T-cell (primary cell): ENCODE measurements at regions not wholly inside any gene's neighbourhood (a gene's known extent, or its start where the extent isn't known, plus 50 kb on each side); places are given as distances from the start of the nearest gene placed in this dataset.
"Not testable (repeated sequence)": the region's sequence is repeated elsewhere in the genome, so short reads cannot be mapped to it uniquely, and the experiment has no call there.

Source experiments
- ATAC-seq, 4 experiments: fragments of 200-7000 bp in 3 of 4; fragments of 150-1000 bp in 1 of 4; cut with Tn5 transposase; replicated peaks in 1 of 4; 1 replicate in 3 of 4; 2 replicates in 1 of 4; pipeline ENCODE4 v1.10.0; 2021; ENCODE audit warnings: moderate library complexity in 3 of 4, mild to moderate bottlenecking in 2 of 4, moderate number of reproducible peaks in 1 of 4
- CTCF ChIA-PET, 2 donors: fragments of 300-600 bp; sonication (Branson Sonifier 250); formaldehyde crosslinking; loops; one replicate each; lab custom pipeline; 2022; ENCODE audit warnings: antibody characterized with exemption in 2 of 2; lab: Charles Lee
- POLR2A ChIA-PET, 2 donors: fragments of 300-600 bp; sonication (Branson Sonifier 250); formaldehyde crosslinking; loops; one replicate each; lab custom pipeline; 2022; ENCODE audit warnings: antibody characterized with exemption in 2 of 2; lab: Charles Lee
- DNase-seq, 35 experiments: peaks; one replicate each; pipeline versions ENCODE4 v3.0.0 to v3.0.0-alpha.2; 2013 to 2023
- H3K27ac ChIP-seq: one replicate; pipeline ENCODE4 v1.5.1; 2013; ENCODE audit warnings: low read length
- H3K27me3 ChIP-seq, 2 experiments: replicated peaks in 1 of 2; 1 replicate in 1 of 2; 2 replicates in 1 of 2; pipeline versions ENCODE4 v1.6.1 to v1.7.0; 2013; ENCODE audit warnings: low read length in 1 of 2, mixed read lengths in 1 of 2; ENCODE audit not compliant: control insufficient read depth in 2 of 2, insufficient read depth in 2 of 2; ENCODE audit errors: extremely low read depth in 1 of 2
- H3K36me3 ChIP-seq, 2 donors: 1 replicate in 1 of 2; 2 replicates in 1 of 2; pipeline versions ENCODE4 v1.6.1 to v1.7.0; 2013; ENCODE audit warnings: low read length in 1 of 2; ENCODE audit not compliant: control insufficient read depth in 2 of 2, insufficient read depth in 1 of 2; ENCODE audit errors: extremely low read depth in 1 of 2
- H3K4me1 ChIP-seq, 2 experiments: 1 replicate in 1 of 2; 2 replicates in 1 of 2; pipeline versions ENCODE4 v1.6.1 to v1.7.0; 2013; ENCODE audit warnings: low read length in 2 of 2, mixed read lengths in 1 of 2; ENCODE audit not compliant: insufficient read depth in 2 of 2, control insufficient read depth in 1 of 2; ENCODE audit errors: extremely low read depth in 1 of 2
- H3K4me3 ChIP-seq, 2 donors: 1 replicate in 1 of 2; 2 replicates in 1 of 2; pipeline versions ENCODE4 v1.5.1 to v1.7.0; 2013; ENCODE audit warnings: mild to moderate bottlenecking in 2 of 2, low read length in 1 of 2, moderate library complexity in 1 of 2; ENCODE audit not compliant: control insufficient read depth in 1 of 2; ENCODE audit errors: extremely low read depth in 1 of 2
- H3K9me3 ChIP-seq: 2 replicates; pipeline ENCODE4 v1.7.0; 2013
- H3K27ac Mint-ChIP-seq, 2 donors: one replicate each; pipeline ENCODE4 v1.8.0; 2020 to 2021; ENCODE audit warnings: mild to moderate bottlenecking in 2 of 2, mixed read lengths in 2 of 2
- H3K27me3 Mint-ChIP-seq, 2 donors: one replicate each; pipeline ENCODE4 v1.8.0; 2021 to 2022; ENCODE audit warnings: mixed read lengths in 2 of 2
- H3K36me3 Mint-ChIP-seq: one replicate; pipeline ENCODE4 v1.8.0; 2021; ENCODE audit warnings: mixed read lengths
- H3K4me1 Mint-ChIP-seq, 3 donors: one replicate each; pipeline ENCODE4 v1.8.0; 2020 to 2022; ENCODE audit warnings: mixed read lengths in 3 of 3, mild to moderate bottlenecking in 1 of 3
- H3K4me3 Mint-ChIP-seq, 3 donors: one replicate each; pipeline ENCODE4 v1.8.0; 2020 to 2022; ENCODE audit warnings: mild to moderate bottlenecking in 3 of 3, mixed read lengths in 3 of 3, moderate library complexity in 3 of 3
- H3K9me3 Mint-ChIP-seq, 3 donors: one replicate each; pipeline ENCODE4 v1.8.0; 2020 to 2022; ENCODE audit warnings: mixed read lengths in 3 of 3
- WGBS: methylation state at CpG from one replicate; pipeline ENCODE4 v1.1.5; 2013; ENCODE audit warnings: missing lambda C conversion rate; ENCODE audit not compliant: insufficient coverage; 5-methylcytosine and 5-hydroxymethylcytosine counted together

DNA sequence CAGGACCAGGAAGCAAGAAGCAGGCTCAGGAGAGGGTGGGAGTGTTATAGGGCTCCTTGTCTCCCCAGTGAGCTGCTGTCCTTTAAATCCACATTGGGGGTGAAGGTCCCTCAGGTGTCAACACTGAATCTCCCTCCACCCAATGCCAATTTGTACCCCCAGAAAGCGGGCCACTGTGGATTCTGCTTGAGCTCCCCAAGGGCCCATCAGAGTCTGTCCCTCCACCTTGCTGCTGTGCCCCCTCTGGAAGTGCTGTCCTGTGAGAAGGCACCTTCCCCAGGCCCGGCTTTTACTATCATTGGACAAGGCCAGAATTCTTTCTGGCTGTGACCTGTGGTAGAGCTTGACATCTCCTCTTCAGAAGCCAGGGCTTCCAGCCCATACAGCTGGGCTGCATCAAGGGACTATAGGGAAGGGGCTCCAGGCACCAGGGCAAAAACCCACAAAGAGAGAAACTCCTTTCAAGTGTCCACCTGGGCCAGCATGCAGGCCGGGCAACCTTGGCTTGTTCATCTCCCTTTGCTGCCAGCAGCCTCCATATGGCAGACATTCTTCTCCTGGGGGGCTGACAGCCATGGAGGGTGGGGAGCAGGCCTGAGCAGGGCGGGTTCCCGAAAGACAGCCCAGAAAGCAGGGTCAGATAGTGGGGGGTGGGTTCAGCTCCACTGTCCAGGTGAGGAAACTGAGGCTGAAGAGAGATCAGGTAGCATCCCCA lies 63.7 kb upstream of the TAMM41 start:
- peaks cover 0 to 19% (median 2%) of the 10 kb centered on the region in 3 donors for H3K4me1 Mint-ChIP-seq
- H3K9me3 ChIP-seq, DNase-seq, H3K36me3 Mint-ChIP-seq, H3K4me3 ChIP-seq, CTCF ChIA-PET, H3K4me3 Mint-ChIP-seq, H3K27ac ChIP-seq, ATAC-seq, H3K27me3 Mint-ChIP-seq, H3K36me3 ChIP-seq, POLR2A ChIA-PET, H3K4me1 ChIP-seq, H3K9me3 Mint-ChIP-seq, H3K27ac Mint-ChIP-seq: not testable (repeated sequence)
- WGBS = 93% methylated on average over 3 of the region's 5 CpGs
- H3K27me3 ChIP-seq = peaks cover 0 to 16% of the 10 kb centered on the region in 2 experiments

DNA sequence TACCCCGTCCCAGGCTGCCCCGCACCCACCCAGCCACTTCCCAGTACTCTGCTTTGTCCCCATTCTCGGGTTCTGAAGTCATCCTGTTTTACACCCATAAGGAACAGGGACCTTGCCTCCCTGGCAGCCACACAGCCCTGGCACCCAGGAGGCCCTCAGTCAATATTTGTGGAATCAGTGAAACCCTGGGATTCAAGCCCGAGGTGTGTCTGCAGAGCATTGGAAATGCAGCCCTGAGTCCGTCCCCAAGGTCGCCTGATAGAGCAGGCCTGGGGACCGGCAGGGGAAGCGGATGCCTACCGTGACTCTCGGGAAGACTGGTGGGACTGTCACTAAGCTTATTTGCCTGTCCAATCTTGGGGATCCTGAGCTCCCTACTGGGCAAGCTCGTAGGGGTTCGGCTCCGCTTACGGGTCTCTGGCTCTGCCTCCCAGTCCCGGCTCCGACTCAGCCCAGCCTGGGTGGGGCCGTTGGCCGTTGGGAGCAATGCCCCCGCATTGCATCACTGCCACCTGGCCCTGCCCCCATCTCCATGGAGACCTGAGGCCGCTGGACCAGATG lies 64.4 kb upstream of the TAMM41 start:
- WGBS = 80% methylated on average over 17 of the region's 20 CpGs
- no peaks in the 10 kb centered on the region for H3K9me3 Mint-ChIP-seq
- Histone ChIP-seq H3K4me3 (no peak overlapping the region), H3K36me3 (no peaks in the 10 kb centered on the region), H3K27ac (no peak overlapping the region), H3K4me1 (peaks cover 0 to 4% of the 10 kb centered on the region in 2 experiments), H3K27me3 (peaks cover 0 to 16% of the 10 kb centered on the region in 2 experiments), H3K9me3 (no peaks in the 10 kb centered on the region)
- ChIA-PET POLR2A (no interaction called here), CTCF (no interaction called here)
- DNase-seq = peak in 1 of 35 experiments; percentile 3
- H3K4me1 Mint-ChIP-seq = peaks cover 0 to 19% (median 2%) of the 10 kb centered on the region in 3 donors
- H3K4me3 Mint-ChIP-seq = no peak overlapping the region
- no peak overlapping the region for H3K27ac Mint-ChIP-seq
- ATAC-seq = peak in 2 of 4 experiments; percentile 24 to 31
- peaks cover 0 to 2% of the 10 kb centered on the region in 2 donors for H3K27me3 Mint-ChIP-seq
- no peaks in the 10 kb centered on the region for H3K36me3 Mint-ChIP-seq

DNA sequence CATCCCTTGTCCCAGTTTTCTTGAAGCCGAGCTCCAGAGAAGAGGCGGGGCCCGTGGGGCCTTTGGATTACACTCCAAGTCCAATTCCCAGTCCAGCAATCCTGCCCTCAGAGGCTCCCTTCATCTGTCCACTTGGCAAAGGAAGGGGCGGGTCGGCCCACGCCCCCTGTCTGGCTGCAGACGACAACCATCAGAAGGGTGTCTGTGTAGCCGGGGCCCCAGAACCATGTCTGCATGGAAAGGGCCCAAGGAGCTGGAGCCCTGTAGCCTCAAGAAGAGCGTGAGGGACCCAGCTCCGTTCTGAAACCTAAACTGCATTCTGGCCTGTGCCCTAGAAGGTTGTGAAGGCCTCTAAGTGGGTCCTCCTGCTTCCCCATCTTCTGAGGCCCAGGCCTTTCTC lies 65.2 kb upstream of the TAMM41 start:
- CTCF ChIA-PET, H3K27ac ChIP-seq, H3K27ac Mint-ChIP-seq, H3K4me3 ChIP-seq, ATAC-seq, H3K9me3 ChIP-seq, H3K4me1 ChIP-seq, DNase-seq, H3K4me3 Mint-ChIP-seq, H3K36me3 Mint-ChIP-seq, H3K9me3 Mint-ChIP-seq, H3K27me3 Mint-ChIP-seq, H3K36me3 ChIP-seq: not testable (repeated sequence)
- peaks cover 0 to 19% (median 2%) of the 10 kb centered on the region in 3 donors for H3K4me1 Mint-ChIP-seq
- WGBS = 79% methylated on average over 7 of the region's 10 CpGs
- peaks cover 0 to 14% of the 10 kb centered on the region in 2 experiments for H3K27me3 ChIP-seq
- POLR2A ChIA-PET = interaction anchor here in 1 of 2 donors (0.6 kb wide), 1 partner anchor 179 kb away, joined by 3 read pairs; no protein-coding TSS in a partner anchor

DNA sequence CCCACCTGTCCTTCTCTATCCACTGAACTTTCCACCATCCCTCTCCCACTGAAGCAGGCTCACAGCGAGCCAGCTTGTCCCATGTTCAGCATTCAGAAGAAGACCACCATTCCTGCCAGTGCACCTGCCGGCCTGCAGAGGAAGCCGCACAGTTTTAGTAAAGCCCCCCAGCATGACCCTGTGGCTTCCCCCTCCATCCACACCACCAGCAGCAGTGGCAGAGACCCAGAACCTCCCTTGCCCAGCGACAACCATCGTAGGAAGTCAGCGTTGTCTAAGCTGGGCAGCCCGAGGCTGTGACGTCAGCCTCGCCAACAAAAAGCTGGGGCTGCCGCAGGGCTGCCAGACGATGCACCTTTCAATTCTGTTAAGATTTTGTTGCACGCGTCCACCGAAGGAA lies 66.6 kb upstream of the TAMM41 start:
- 85% methylated on average over 11 of the region's 14 CpGs for WGBS
- POLR2A ChIA-PET = no interaction called here
- no peaks in the 10 kb centered on the region for H3K9me3 Mint-ChIP-seq

DNA sequence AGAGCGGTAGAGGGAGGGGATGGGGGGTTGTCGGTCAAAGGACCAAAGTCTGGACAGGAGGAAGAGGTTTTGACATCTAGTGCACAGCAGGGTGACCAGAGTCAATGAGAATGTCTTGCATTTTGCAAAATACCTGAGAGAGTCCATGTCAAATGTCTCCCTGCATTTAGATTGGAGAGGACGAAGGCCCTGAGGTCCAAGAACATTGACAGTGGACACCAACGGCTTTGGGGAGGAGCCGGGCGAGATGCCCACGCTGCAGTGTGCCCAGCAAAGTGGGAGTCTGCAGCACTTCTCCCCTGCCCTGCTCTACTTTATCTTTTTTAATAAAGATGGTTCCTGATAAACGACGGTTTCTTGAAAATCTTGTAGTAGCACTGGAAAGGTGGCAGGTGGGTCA lies 67.4 kb upstream of the TAMM41 start:
- Histone ChIP-seq H3K4me3 (no peak overlapping the region), H3K27ac (no peak overlapping the region), H3K36me3 (no peaks in the 10 kb centered on the region), H3K4me1 (peaks cover 0 to 4% of the 10 kb centered on the region in 2 experiments), H3K9me3 (no peaks in the 10 kb centered on the region), H3K27me3 (peaks cover 0 to 11% of the 10 kb centered on the region in 2 experiments)
- Mint-ChIP-seq H3K4me1 (peaks cover 0 to 7% (median 0%) of the 10 kb centered on the region in 3 donors), H3K4me3 (no peak overlapping the region), H3K27me3 (no peaks in the 10 kb centered on the region), H3K36me3 (no peaks in the 10 kb centered on the region), H3K27ac (no peak overlapping the region), H3K9me3 (no peaks in the 10 kb centered on the region)
- ChIA-PET POLR2A (no interaction called here), CTCF (no interaction called here)
- no peak for ATAC-seq
- 55% methylated on average over 4 of the region's 9 CpGs for WGBS
- DNase-seq = no peak

More for the DNA sequence above, 66.6 kb upstream of the TAMM41 start:
- CTCF ChIA-PET = no interaction called here
- Histone ChIP-seq H3K27me3 (peaks cover 0 to 11% of the 10 kb centered on the region in 2 experiments), H3K27ac (no peak overlapping the region), H3K9me3 (no peaks in the 10 kb centered on the region), H3K4me1 (peaks cover 0 to 4% of the 10 kb centered on the region in 2 experiments), H3K4me3 (no peak overlapping the region), H3K36me3 (no peaks in the 10 kb centered on the region)
- no peak overlapping the region for H3K4me3 Mint-ChIP-seq
- no peak overlapping the region for H3K27ac Mint-ChIP-seq
- ATAC-seq (no peak), DNase-seq (no peak)
- H3K4me1 Mint-ChIP-seq = peaks cover 0 to 13% (median 2%) of the 10 kb centered on the region in 3 donors
- H3K36me3 Mint-ChIP-seq = no peaks in the 10 kb centered on the region
- H3K27me3 Mint-ChIP-seq = no peaks in the 10 kb centered on the region

DNA sequence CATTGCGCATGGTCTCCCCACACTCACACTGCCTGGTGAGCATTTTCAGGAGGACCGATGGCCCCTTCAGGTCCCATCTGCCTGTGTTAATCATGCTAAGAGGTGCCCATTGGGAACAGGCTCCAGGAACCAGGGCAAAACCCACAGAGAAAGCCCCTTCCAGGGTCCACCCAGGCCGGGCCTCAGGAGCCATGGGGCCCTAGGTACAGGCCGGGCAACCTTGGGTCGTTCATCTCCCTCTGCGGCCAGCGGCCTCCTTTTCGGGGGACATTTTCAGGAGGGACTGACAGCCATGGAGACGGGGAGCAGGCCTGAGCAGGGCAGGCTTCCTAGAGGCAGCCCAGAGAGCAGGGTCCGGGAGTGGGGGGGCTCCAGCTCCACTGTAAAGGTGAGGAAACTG lies 68.0 kb upstream of the TAMM41 start:
- ATAC-seq (no peak), DNase-seq (no peak)
- Histone ChIP-seq H3K4me3 (no peak overlapping the region), H3K36me3 (no peaks in the 10 kb centered on the region), H3K27me3 (peaks cover 0 to 11% of the 10 kb centered on the region in 2 experiments), H3K4me1 (peaks cover 0 to under 1% of the 10 kb centered on the region in 2 experiments), H3K27ac (no peak overlapping the region), H3K9me3 (no peaks in the 10 kb centered on the region)
- ChIA-PET CTCF (no interaction called here), POLR2A (no interaction called here)
- WGBS = 88% methylated on average over 9 of the region's 10 CpGs
- Mint-ChIP-seq H3K4me1 (peaks cover 0 to 2% (median 0%) of the 10 kb centered on the region in 3 donors), H3K27me3 (no peaks in the 10 kb centered on the region), H3K27ac (no peak overlapping the region), H3K36me3 (no peaks in the 10 kb centered on the region), H3K4me3 (no peak overlapping the region), H3K9me3 (no peaks in the 10 kb centered on the region)
